Pancreas (tissue), 10 donors: ENCODE measurements at regions not wholly inside any gene's neighbourhood (a gene's known extent, or its start where the extent isn't known, plus 50 kb on each side); places are given as distances from the start of the nearest gene placed in this dataset.

ENCODE experiments used
- ATAC-seq, 4 donors: fragments of 200-7000 bp; cut with Tn5 transposase; one replicate each; pipeline versions ENCODE4 v1.8.0 to v1.9.1; 2020; ENCODE audit warnings: mild to moderate bottlenecking in 4 of 4, moderate library complexity in 4 of 4
- DNase-seq, 6 donors: peaks; one replicate each; pipeline ENCODE4 v3.0.0-alpha.2; 2020
- FAIRE-seq: peaks from 2 replicates; lab custom pipeline; 2012; peaks lifted over from hg19 to GRCh38; lab: Jason Lieb, UNC
- H3K27ac ChIP-seq, 4 donors: fragments of 200-600 bp; sonication (generic); 1 replicate in 3 of 4; 2 replicates in 1 of 4; pipeline versions ENCODE4 v1.5.0 to v1.8.0; 2020
- H3K27me3 ChIP-seq, 4 donors: fragments of 200-600 bp; one replicate each; pipeline ENCODE4 v1.8.0; 2021
- H3K36me3 ChIP-seq, 3 donors: fragments of 200-600 bp; sonication (generic) in 1 of 3; one replicate each; pipeline versions ENCODE4 v1.5.0 to v1.8.0; 2020 to 2021
- H3K4me1 ChIP-seq, 3 donors: fragments of 200-600 bp; one replicate each; pipeline ENCODE4 v1.8.0; 2021
- H3K4me3 ChIP-seq, 4 donors: fragments of 200-600 bp; sonication (generic) in 2 of 4; one replicate each; pipeline versions ENCODE4 v1.5.0 to v1.8.0; 2020 to 2021
- H3K9me3 ChIP-seq, 4 donors: fragments of 200-600 bp; one replicate each; pipeline ENCODE4 v1.8.0; 2021
- WGBS, 2 donors: extraction: QIAGEN DNeasy Blood & Tissue Kit; methylation state at CpG; one replicate each; pipeline ENCODE4 v1.1.7; 2013; 5-methylcytosine and 5-hydroxymethylcytosine counted together
- intact Hi-C, 3 donors: fragments of 100-400 bp; cut with DNase I; formaldehyde crosslinking; loops; one replicate each; pipeline versions ENCODE4 v1.11.1 to v1.14.2; 2022
- TF ChIP-seq, protein P1 (sequence below), 4 donors: fragments of 200-600 bp; sonication (generic) in 3 of 4; IDR thresholded peaks; one replicate each; pipeline versions ENCODE4 v1.5.0 to v1.8.0; 2021; ENCODE audit warnings: antibody characterized with exemption in 4 of 4
- donor health status: healthy with polysubstance abuse.
- donor health status: DM: no; HTN: no; CAD: no; lungs with moderate emphysema.
- donor health status: DM: no; HTN: no; CAD: no.
- donor health status: control.
- donor health status: control.
- donor health status: Bipolar disorder and iron deficiency.
- donor health status: DM: yes; HTN: yes; CAD: no.
- donor health status: DM: no; HTN: no; CAD: no.
- donor health status: DM: no; HTN: no; CAD: no.
- donor health status: DM: yes; HTN: yes; CAD: no.

- Histone ChIP-seq H3K27me3 (no peaks in the 10 kb centered on the region), H3K36me3 (no peaks in the 10 kb centered on the region), H3K27ac (no peak overlapping the region), H3K4me1 (no peaks in the 10 kb centered on the region), H3K4me3 (no peak overlapping the region), H3K9me3 (no peaks in the 10 kb centered on the region)
- DNase-seq (no peak), FAIRE-seq (no peak), ATAC-seq (no peak)
- TF ChIP-seq, protein P1, sequence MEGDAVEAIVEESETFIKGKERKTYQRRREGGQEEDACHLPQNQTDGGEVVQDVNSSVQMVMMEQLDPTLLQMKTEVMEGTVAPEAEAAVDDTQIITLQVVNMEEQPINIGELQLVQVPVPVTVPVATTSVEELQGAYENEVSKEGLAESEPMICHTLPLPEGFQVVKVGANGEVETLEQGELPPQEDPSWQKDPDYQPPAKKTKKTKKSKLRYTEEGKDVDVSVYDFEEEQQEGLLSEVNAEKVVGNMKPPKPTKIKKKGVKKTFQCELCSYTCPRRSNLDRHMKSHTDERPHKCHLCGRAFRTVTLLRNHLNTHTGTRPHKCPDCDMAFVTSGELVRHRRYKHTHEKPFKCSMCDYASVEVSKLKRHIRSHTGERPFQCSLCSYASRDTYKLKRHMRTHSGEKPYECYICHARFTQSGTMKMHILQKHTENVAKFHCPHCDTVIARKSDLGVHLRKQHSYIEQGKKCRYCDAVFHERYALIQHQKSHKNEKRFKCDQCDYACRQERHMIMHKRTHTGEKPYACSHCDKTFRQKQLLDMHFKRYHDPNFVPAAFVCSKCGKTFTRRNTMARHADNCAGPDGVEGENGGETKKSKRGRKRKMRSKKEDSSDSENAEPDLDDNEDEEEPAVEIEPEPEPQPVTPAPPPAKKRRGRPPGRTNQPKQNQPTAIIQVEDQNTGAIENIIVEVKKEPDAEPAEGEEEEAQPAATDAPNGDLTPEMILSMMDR (IDR thresholded peaks at IDR 0.05): no peak
- intact Hi-C loops: no loop called here
- WGBS, 2 donors: 49 to 54% methylated on average over 7 of the region's 7 CpGs
These were observed 68.1 kb upstream of the SPOCK1 start for GRCh38 chr5:137567226-137567625.

- H3K4me1 ChIP-seq: no peaks in the 10 kb centered on the region
- FAIRE-seq: no peak
These were observed 67.7 kb upstream of the SPOCK1 start for GRCh38 chr5:137566780-137567179.

GRCh38 chr5:137566118-137566541 lies 67.0 kb upstream of the SPOCK1 start:
- TF ChIP-seq, protein P1 (IDR thresholded peaks at IDR 0.05): no peak
- Histone ChIP-seq H3K4me1 (no peaks in the 10 kb centered on the region), H3K4me3 (no peak overlapping the region), H3K9me3 (no peaks in the 10 kb centered on the region), H3K36me3 (no peaks in the 10 kb centered on the region), H3K27me3 (no peaks in the 10 kb centered on the region), H3K27ac (no peak overlapping the region)
- 84 to 88% methylated on average over 2 of the region's 2 CpGs for WGBS, 2 donors
- intact Hi-C loops: no loop called here
- ATAC-seq (peak in 1 of 4 donors; percentile 20), FAIRE-seq (no peak), DNase-seq (no peak)

More at GRCh38 chr5:137566780-137567179, 67.7 kb upstream of the SPOCK1 start:
- TF ChIP-seq, protein P1 (IDR thresholded peaks at IDR 0.05): no peak
- no peak overlapping the region for H3K4me3 ChIP-seq
- DNase-seq (no peak), ATAC-seq (peak in 1 of 4 donors; percentile 22)
- intact Hi-C loops: no loop called here
- no peaks in the 10 kb centered on the region for H3K36me3 ChIP-seq
- no peak overlapping the region for H3K27ac ChIP-seq
- no peaks in the 10 kb centered on the region for H3K9me3 ChIP-seq
- H3K27me3 ChIP-seq: no peaks in the 10 kb centered on the region
- 55 to 57% methylated on average over 6 of the region's 6 CpGs for WGBS, 2 donors

- WGBS, 2 donors: 53 to 68% methylated on average over 3 of the region's 3 CpGs
These were observed 66.3 kb upstream of the SPOCK1 start for GRCh38 chr5:137565450-137565849.

GRCh38 chr5:137564398-137564961 lies 65.4 kb upstream of the SPOCK1 start:
- intact Hi-C loops: no loop called here
- H3K27ac ChIP-seq: no peak overlapping the region
- FAIRE-seq: no peak
- H3K9me3 ChIP-seq: no peaks in the 10 kb centered on the region
- ATAC-seq: no peak
- TF ChIP-seq, protein P1 (IDR thresholded peaks at IDR 0.05): no peak
- H3K4me1 ChIP-seq: no peaks in the 10 kb centered on the region
- H3K36me3 ChIP-seq: no peaks in the 10 kb centered on the region
- no peak overlapping the region for H3K4me3 ChIP-seq
- no peaks in the 10 kb centered on the region for H3K27me3 ChIP-seq
- DNase-seq: no peak
- 52 to 57% methylated on average over 5 of the region's 5 CpGs for WGBS, 2 donors

More at GRCh38 chr5:137565450-137565849, 66.3 kb upstream of the SPOCK1 start:
- H3K36me3 ChIP-seq: no peaks in the 10 kb centered on the region
- DNase-seq (no peak), FAIRE-seq (no peak), ATAC-seq (no peak)
- H3K27ac ChIP-seq: no peak overlapping the region
- H3K27me3 ChIP-seq: no peaks in the 10 kb centered on the region
- no peaks in the 10 kb centered on the region for H3K4me1 ChIP-seq
- TF ChIP-seq, protein P1 (IDR thresholded peaks at IDR 0.05): no peak
- no peak overlapping the region for H3K4me3 ChIP-seq
- intact Hi-C loops: no loop called here
- H3K9me3 ChIP-seq: no peaks in the 10 kb centered on the region
